GM13977 (cell line): ENCODE measurements at regions not wholly inside any gene's neighbourhood (a gene's known extent, or its start where the extent isn't known, plus 50 kb on each side); places are given as distances from the start of the nearest gene placed in this dataset.

Experiments used
- DNase-seq: peaks from one replicate; pipeline ENCODE4 v3.0.0; 2012; ENCODE audit warnings: low spot score
- CTCF ChIP-seq: IDR thresholded peaks from 2 replicates; pipeline ENCODE4 v1.5.1; 2012; ENCODE audit warnings: mild to moderate bottlenecking, control low read depth; ENCODE audit not compliant: insufficient read depth; ENCODE audit errors: extremely low read depth, missing control alignments
- in situ Hi-C: fragments of 300-500 bp; cut with MboI; formaldehyde crosslinking; loops from one replicate; pipeline ENCODE4 v1.12.0; 2022; ENCODE audit warnings: low sequenced_read_pairs, low pct_unique_long_range_greater_than_20kb, mixed read lengths, inconsistent platforms; ENCODE audit not compliant: unreplicated experiment

DNA sequence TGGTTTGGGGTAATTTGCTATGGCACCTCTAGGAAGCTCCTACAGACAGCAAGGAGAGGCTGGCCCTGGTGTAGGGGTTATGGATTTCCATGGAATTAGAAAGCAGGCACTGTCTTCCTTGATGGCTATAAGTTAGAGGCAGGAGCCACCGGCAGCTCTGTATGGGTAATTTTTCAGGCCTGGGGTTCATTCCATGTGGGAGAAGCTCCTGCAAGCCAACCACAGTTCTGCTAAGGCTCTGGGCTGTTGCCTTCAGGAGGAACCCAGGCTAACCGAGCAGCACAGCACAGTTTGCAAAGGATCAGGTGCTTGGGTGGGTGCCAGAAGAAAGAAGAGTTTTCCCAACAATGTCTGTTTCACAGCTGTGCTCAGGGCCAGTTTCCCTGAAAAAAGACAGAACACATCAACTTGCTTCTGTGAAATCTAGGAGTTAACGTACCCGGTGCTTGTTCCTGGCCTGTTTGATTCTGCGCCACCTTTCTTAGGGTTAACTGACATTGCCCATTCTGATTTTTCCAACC is 162.8 kb upstream of the MYLIP start:
- no peak for TF ChIP-seq CTCF
- no peak for DNase-seq
- in situ Hi-C loops = no loop called here

DNA sequence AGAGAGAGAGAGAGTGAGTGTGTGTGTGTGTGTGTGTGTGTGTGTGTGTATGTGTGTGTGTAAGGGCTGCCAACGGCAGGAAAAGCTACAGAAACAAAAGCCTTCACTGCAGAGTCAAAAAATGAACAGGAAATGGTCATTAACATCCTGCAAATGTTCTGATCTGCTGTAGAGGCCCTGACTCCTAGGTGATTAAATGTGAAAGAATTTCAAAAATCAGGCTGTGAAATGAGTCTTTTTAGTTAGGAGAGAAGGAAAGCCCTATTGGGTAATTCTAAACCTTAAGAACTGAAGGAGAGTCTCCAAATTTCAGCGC is 166.5 kb upstream of the MYLIP start:
- no peak for TF ChIP-seq CTCF
- in situ Hi-C loops = no loop called here
- DNase-seq = peak; percentile 17

GRCh38 chr6:15961635-15962448 is 167.0 kb upstream of the MYLIP start:
- no peak for TF ChIP-seq CTCF
- no peak for DNase-seq
- in situ Hi-C loops = no loop called here

DNA sequence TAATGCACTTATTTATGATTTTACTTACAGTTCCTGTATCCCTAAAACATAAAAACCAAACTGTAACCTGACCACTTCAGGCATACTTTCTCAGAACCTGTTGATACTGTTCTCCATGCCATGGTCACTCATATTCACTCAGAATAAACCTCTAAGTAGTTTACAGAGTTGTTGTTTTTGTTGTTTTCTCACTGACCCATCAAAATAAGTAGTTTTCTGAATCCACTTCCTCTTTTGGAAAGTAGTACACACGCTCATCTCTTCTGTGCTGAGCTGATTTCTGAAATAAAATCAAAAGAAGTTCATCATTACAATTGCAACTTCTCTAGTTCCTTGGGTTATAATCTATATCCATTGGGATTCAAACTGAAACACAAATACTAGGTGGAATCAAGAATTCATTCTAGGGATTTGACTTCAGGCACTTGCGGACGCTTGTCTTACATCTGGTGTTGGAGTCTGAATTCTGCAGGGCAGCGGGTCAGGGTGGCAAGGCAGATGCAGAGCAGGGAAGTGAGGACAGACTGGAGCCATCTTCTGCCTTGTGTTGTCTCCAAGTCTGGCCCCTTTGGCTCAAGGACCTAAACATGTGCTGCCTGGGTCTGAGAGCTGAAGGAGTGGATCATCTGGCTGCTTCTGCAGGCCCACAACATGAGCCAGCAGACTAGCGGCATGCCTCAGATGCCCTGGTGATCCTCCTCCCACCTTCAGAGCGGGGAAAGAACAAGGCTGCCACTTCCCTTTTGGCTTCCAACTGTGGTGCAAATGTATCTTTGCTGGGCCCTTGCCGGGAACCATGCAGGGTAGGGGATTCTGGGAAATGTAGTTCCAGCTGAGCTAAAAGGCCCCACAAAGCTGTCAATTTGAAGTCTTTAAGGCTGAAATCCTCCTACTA is 167.9 kb upstream of the MYLIP start:
- in situ Hi-C loops = no loop called here
- DNase-seq = no peak
- no peak for TF ChIP-seq CTCF

DNA sequence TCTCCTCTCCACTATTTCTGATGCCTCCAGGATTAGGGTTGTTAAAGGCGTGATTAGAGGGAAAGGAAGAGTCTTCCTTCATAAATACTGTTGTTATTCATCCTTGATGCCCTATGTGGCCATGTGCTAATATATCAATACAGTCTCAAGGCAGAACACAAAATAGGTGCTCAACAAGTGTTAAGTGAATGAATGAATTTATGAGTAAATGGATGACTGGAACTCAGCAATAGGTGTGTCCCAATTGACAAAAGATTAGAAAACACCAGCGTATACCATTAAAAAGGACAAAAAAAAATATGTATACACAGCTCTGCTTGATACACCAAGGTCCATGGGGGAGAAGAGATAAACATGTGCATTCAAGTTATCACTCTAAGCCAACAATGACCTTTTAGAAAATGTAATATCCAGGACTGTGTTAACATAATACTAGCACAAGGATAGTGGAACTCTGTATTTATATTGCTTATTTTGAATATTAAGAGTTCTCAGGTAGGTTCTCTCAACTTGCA is 171.2 kb upstream of the MYLIP start:
- in situ Hi-C loops = no loop called here

More for the DNA sequence above, 171.2 kb upstream of the MYLIP start:
- DNase-seq = no peak
- TF ChIP-seq CTCF = no peak
